Astrocyte (in vitro differentiated cells and primary cell): ENCODE measurements at regions not wholly inside any gene's neighbourhood (a gene's known extent, or its start where the extent isn't known, plus 50 kb on each side); places are given as distances from the start of the nearest gene placed in this dataset.

Experiments used
- DNase-seq: peaks from one replicate; pipeline ENCODE4 v3.0.0-alpha.2; 2010; ENCODE audit warnings: low read depth
- FAIRE-seq: peaks from 2 replicates; lab custom pipeline; 2011; peaks lifted over from hg19 to GRCh38; lab: Jason Lieb, UNC
- H2AFZ ChIP-seq: 2 replicates; pipeline ENCODE4 v1.6.0; 2012; ENCODE audit warnings: low read depth, low read length, inconsistent platforms
- H3K27ac ChIP-seq: 2 replicates; pipeline ENCODE4 v1.5.1; 2011; ENCODE audit warnings: low read depth, low read length, inconsistent platforms
- H3K27me3 ChIP-seq: 2 replicates; pipeline ENCODE4 v1.6.0; 2011; ENCODE audit warnings: low read length, inconsistent platforms; ENCODE audit not compliant: insufficient read depth
- H3K36me3 ChIP-seq: 2 replicates; pipeline ENCODE4 v1.5.1; 2011; ENCODE audit warnings: low read length, inconsistent platforms; ENCODE audit not compliant: insufficient read depth
- H3K4me1 ChIP-seq: 2 replicates; pipeline ENCODE4 v1.5.1; 2011; ENCODE audit warnings: low read length, inconsistent platforms; ENCODE audit not compliant: insufficient read depth
- H3K4me2 ChIP-seq: 2 replicates; pipeline ENCODE4 v1.6.0; 2012; ENCODE audit warnings: low read length, inconsistent platforms
- H3K4me3 ChIP-seq: 2 replicates; pipeline ENCODE4 v1.5.1; 2011; ENCODE audit warnings: low read depth, mild to moderate bottlenecking, low read length, inconsistent platforms; ENCODE audit not compliant: insufficient read depth
- H3K79me2 ChIP-seq: 2 replicates; pipeline ENCODE4 v1.6.0; 2012; ENCODE audit warnings: mild to moderate bottlenecking, low read length, inconsistent platforms; ENCODE audit not compliant: insufficient read depth
- H3K9ac ChIP-seq: 2 replicates; pipeline ENCODE4 v1.6.0; 2012; ENCODE audit warnings: mild to moderate bottlenecking, low read length, inconsistent platforms
- H3K9me3 ChIP-seq: 2 replicates; pipeline ENCODE4 v1.5.1; 2012; ENCODE audit warnings: low read depth, mild to moderate bottlenecking, low read length, inconsistent platforms; ENCODE audit not compliant: insufficient read depth
- H4K20me1 ChIP-seq: 2 replicates; pipeline ENCODE4 v1.6.0; 2012; ENCODE audit warnings: low read length, inconsistent platforms; ENCODE audit not compliant: insufficient read depth
- H3K27ac Mint-ChIP-seq: one replicate; pipeline ENCODE4 v1.8.0; 2021; ENCODE audit warnings: mild to moderate bottlenecking, mixed read lengths; ENCODE audit not compliant: unreplicated experiment
- H3K27me3 Mint-ChIP-seq: one replicate; pipeline ENCODE4 v1.8.0; 2021; ENCODE audit warnings: low read depth, mixed read lengths; ENCODE audit not compliant: unreplicated experiment
- H3K36me3 Mint-ChIP-seq: one replicate; pipeline ENCODE4 v1.8.0; 2021; ENCODE audit warnings: low read depth, mixed read lengths; ENCODE audit not compliant: unreplicated experiment
- H3K4me1 Mint-ChIP-seq: one replicate; pipeline ENCODE4 v1.8.0; 2021; ENCODE audit warnings: low read depth, mixed read lengths; ENCODE audit not compliant: unreplicated experiment
- H3K4me3 Mint-ChIP-seq: one replicate; pipeline ENCODE4 v1.8.0; 2021; ENCODE audit warnings: mild to moderate bottlenecking, moderate library complexity, mixed read lengths; ENCODE audit not compliant: unreplicated experiment
- H3K9me3 Mint-ChIP-seq: one replicate; pipeline ENCODE4 v1.8.0; 2021; ENCODE audit warnings: mild to moderate bottlenecking, mixed read lengths; ENCODE audit not compliant: unreplicated experiment
- CTCF ChIP-seq: IDR thresholded peaks from 2 replicates; pipeline ENCODE4 v1.5.1; 2011; ENCODE audit warnings: low read depth, mild to moderate bottlenecking, inconsistent platforms, low read length, moderate library complexity; ENCODE audit not compliant: insufficient read depth
- EZH2 ChIP-seq: IDR thresholded peaks from 2 replicates; pipeline ENCODE4 v1.6.1; 2012; ENCODE audit warnings: mild to moderate bottlenecking, low read length, inconsistent platforms; ENCODE audit not compliant: insufficient read depth

GRCh38 chr1:194990483-194990882, 1617.8 kb downstream of the KCNT2 start:
- H3K27me3 ChIP-seq = no peaks in the 10 kb centered on the region
- no peaks in the 10 kb centered on the region for H3K79me2 ChIP-seq
- H3K4me3 ChIP-seq = no peak overlapping the region
- no peak overlapping the region for H2AFZ ChIP-seq
- no peak for FAIRE-seq
- Mint-ChIP-seq H3K36me3 (no peaks in the 10 kb centered on the region), H3K4me1 (no peaks in the 10 kb centered on the region), H3K9me3 (no peaks in the 10 kb centered on the region), H3K27ac (no peak overlapping the region), H3K4me3 (no peak overlapping the region), H3K27me3 (no peaks in the 10 kb centered on the region)
- H3K9me3 ChIP-seq = no peaks in the 10 kb centered on the region
- H3K9ac ChIP-seq = no peak overlapping the region
- DNase-seq = no peak
- no peak for TF ChIP-seq EZH2
- no peak for TF ChIP-seq CTCF
- H3K36me3 ChIP-seq = no peaks in the 10 kb centered on the region
- no peak overlapping the region for H3K27ac ChIP-seq
- no peaks in the 10 kb centered on the region for H3K4me1 ChIP-seq
- no peak overlapping the region for H3K4me2 ChIP-seq
- no peaks in the 10 kb centered on the region for H4K20me1 ChIP-seq

GRCh38 chr1:194975913-194976312, 1632.3 kb downstream of the KCNT2 start:
- Histone ChIP-seq H4K20me1 (no peaks in the 10 kb centered on the region), H3K9ac (no peak overlapping the region), H3K4me2 (no peak overlapping the region), H3K4me3 (no peak overlapping the region), H2AFZ (no peak overlapping the region), H3K79me2 (no peaks in the 10 kb centered on the region), H3K4me1 (no peaks in the 10 kb centered on the region), H3K27ac (no peak overlapping the region), H3K9me3 (no peaks in the 10 kb centered on the region), H3K36me3 (no peaks in the 10 kb centered on the region), H3K27me3 (no peaks in the 10 kb centered on the region)
- H3K4me3 Mint-ChIP-seq = no peak overlapping the region
- H3K36me3 Mint-ChIP-seq = no peaks in the 10 kb centered on the region
- peak; percentile 41 for DNase-seq
- no peak overlapping the region for H3K27ac Mint-ChIP-seq
- no peaks in the 10 kb centered on the region for H3K27me3 Mint-ChIP-seq
- H3K4me1 Mint-ChIP-seq = no peaks in the 10 kb centered on the region
- no peaks in the 10 kb centered on the region for H3K9me3 Mint-ChIP-seq
- no peak for FAIRE-seq
- TF ChIP-seq CTCF (no peak), EZH2 (no peak)

- no peaks in the 10 kb centered on the region for H3K9me3 Mint-ChIP-seq
- FAIRE-seq (no peak), DNase-seq (no peak)
- Histone ChIP-seq H2AFZ (no peak overlapping the region), H3K36me3 (no peaks in the 10 kb centered on the region), H4K20me1 (no peaks in the 10 kb centered on the region), H3K79me2 (no peaks in the 10 kb centered on the region), H3K9me3 (no peaks in the 10 kb centered on the region), H3K9ac (no peak overlapping the region), H3K27me3 (no peaks in the 10 kb centered on the region), H3K4me1 (no peaks in the 10 kb centered on the region), H3K27ac (no peak overlapping the region), H3K4me2 (no peak overlapping the region), H3K4me3 (no peak overlapping the region)
- no peaks in the 10 kb centered on the region for H3K4me1 Mint-ChIP-seq
- no peak overlapping the region for H3K4me3 Mint-ChIP-seq
- no peak overlapping the region for H3K27ac Mint-ChIP-seq
- no peaks in the 10 kb centered on the region for H3K36me3 Mint-ChIP-seq
- TF ChIP-seq EZH2 (no peak), CTCF (no peak)
- no peaks in the 10 kb centered on the region for H3K27me3 Mint-ChIP-seq
Measured at GRCh38 chr1:194968916-194969315, 1639.3 kb downstream of the KCNT2 start.
